8988T (cell line): ENCODE measurements at regions not wholly inside any gene's neighbourhood (a gene's known extent, or its start where the extent isn't known, plus 50 kb on each side); places are given as distances from the start of the nearest gene placed in this dataset.

Source experiments
- DNase-seq: peaks from one replicate; pipeline ENCODE4 v3.0.0; 2011

GRCh38 chr16:80418517-80419355 is 122.1 kb upstream of the DYNLRB2 start:
- DNase-seq = no peak

GRCh38 chr16:80417706-80418271 is 123.0 kb upstream of the DYNLRB2 start:
- no peak for DNase-seq

- no peak for DNase-seq
These were observed 132.8 kb upstream of the DYNLRB2 start for GRCh38 chr16:80408014-80408413.

- no peak for DNase-seq
These were observed 133.4 kb upstream of the DYNLRB2 start for GRCh38 chr16:80407265-80407987.

- DNase-seq = no peak
These were observed 135.9 kb upstream of the DYNLRB2 start for GRCh38 chr16:80404847-80405246.

- DNase-seq = no peak
These were observed 136.9 kb upstream of the DYNLRB2 start for GRCh38 chr16:80403894-80404293.

GRCh38 chr16:80390871-80391489 is 149.8 kb upstream of the DYNLRB2 start:
- no peak for DNase-seq

GRCh38 chr16:80390046-80390445 is 150.7 kb upstream of the DYNLRB2 start:
- no peak for DNase-seq

- no peak for DNase-seq
These were observed 151.5 kb upstream of the DYNLRB2 start for GRCh38 chr16:80389338-80389737.

- DNase-seq = no peak
These were observed 153.4 kb upstream of the DYNLRB2 start for GRCh38 chr16:80387318-80387921.

- no peak for DNase-seq
These were observed 155.9 kb upstream of the DYNLRB2 start for GRCh38 chr16:80384862-80385261.

GRCh38 chr16:80380514-80380913 is 160.3 kb upstream of the DYNLRB2 start:
- DNase-seq = no peak

- DNase-seq = no peak
These were observed 163.5 kb upstream of the DYNLRB2 start for GRCh38 chr16:80377096-80377956.

- DNase-seq = no peak
These were observed 164.8 kb upstream of the DYNLRB2 start for GRCh38 chr16:80375973-80376372.

GRCh38 chr16:80375513-80375912 is 165.3 kb upstream of the DYNLRB2 start:
- no peak for DNase-seq

- DNase-seq = no peak
These were observed 168.5 kb upstream of the DYNLRB2 start for GRCh38 chr16:80372341-80372740.

- peak; percentile 23 for DNase-seq
These were observed 171.4 kb upstream of the DYNLRB2 start for GRCh38 chr16:80369138-80369958.

GRCh38 chr16:80367037-80367658 is 173.6 kb upstream of the DYNLRB2 start:
- DNase-seq = no peak

- DNase-seq = no peak
These were observed 174.8 kb upstream of the DYNLRB2 start for GRCh38 chr16:80366023-80366422.

GRCh38 chr16:80362816-80363215 is 178.0 kb upstream of the DYNLRB2 start:
- DNase-seq = no peak

- no peak for DNase-seq
These were observed 184.4 kb upstream of the DYNLRB2 start for GRCh38 chr16:80356365-80356764.
